ENCODE measurements at regions not wholly inside any gene's neighbourhood (a gene's known extent, or its start where the extent isn't known, plus 50 kb on each side); places are given as distances from the start of the nearest gene placed in this dataset.

- no peak for TF ChIP-seq TAF1 (IDR thresholded peaks at IDR 0.05; ENCODE audit: borderline replicate concordance, insufficient read depth, low read length)
- no peak for TF ChIP-seq POLR2AphosphoS5 (IDR thresholded peaks at IDR 0.05; ENCODE audit: low read depth, low read length)
- TF ChIP-seq SIN3A (IDR thresholded peaks at IDR 0.05; ENCODE audit: borderline replicate concordance, insufficient read depth, low read length): no peak
- TF ChIP-seq, protein P1, sequence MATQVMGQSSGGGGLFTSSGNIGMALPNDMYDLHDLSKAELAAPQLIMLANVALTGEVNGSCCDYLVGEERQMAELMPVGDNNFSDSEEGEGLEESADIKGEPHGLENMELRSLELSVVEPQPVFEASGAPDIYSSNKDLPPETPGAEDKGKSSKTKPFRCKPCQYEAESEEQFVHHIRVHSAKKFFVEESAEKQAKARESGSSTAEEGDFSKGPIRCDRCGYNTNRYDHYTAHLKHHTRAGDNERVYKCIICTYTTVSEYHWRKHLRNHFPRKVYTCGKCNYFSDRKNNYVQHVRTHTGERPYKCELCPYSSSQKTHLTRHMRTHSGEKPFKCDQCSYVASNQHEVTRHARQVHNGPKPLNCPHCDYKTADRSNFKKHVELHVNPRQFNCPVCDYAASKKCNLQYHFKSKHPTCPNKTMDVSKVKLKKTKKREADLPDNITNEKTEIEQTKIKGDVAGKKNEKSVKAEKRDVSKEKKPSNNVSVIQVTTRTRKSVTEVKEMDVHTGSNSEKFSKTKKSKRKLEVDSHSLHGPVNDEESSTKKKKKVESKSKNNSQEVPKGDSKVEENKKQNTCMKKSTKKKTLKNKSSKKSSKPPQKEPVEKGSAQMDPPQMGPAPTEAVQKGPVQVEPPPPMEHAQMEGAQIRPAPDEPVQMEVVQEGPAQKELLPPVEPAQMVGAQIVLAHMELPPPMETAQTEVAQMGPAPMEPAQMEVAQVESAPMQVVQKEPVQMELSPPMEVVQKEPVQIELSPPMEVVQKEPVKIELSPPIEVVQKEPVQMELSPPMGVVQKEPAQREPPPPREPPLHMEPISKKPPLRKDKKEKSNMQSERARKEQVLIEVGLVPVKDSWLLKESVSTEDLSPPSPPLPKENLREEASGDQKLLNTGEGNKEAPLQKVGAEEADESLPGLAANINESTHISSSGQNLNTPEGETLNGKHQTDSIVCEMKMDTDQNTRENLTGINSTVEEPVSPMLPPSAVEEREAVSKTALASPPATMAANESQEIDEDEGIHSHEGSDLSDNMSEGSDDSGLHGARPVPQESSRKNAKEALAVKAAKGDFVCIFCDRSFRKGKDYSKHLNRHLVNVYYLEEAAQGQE (IDR thresholded peaks at IDR 0.05; ENCODE audit: insufficient read depth in 1 of 2, low read depth in 2 of 2, low read length in 2 of 2): no peak
- no peak for TF ChIP-seq FOXP2 (optimal IDR thresholded peaks at IDR 0.05; ENCODE audit: borderline replicate concordance, extremely low read depth, extremely low read length, insufficient read depth)
These were observed 91.6 kb downstream of the TTC32 start for GRCh38 chr2:19810148-19810547.

GRCh38 chr2:19809206-19809605, 92.6 kb downstream of the TTC32 start:
- no peak for TF ChIP-seq TAF1 (IDR thresholded peaks at IDR 0.05; ENCODE audit: borderline replicate concordance, insufficient read depth, low read length)
- no peak for TF ChIP-seq FOXP2 (optimal IDR thresholded peaks at IDR 0.05; ENCODE audit: borderline replicate concordance, extremely low read depth, extremely low read length, insufficient read depth)
- no peak for TF ChIP-seq POLR2AphosphoS5 (IDR thresholded peaks at IDR 0.05; ENCODE audit: low read depth, low read length)
- TF ChIP-seq, protein P1 (IDR thresholded peaks at IDR 0.05; ENCODE audit: insufficient read depth in 1 of 2, low read depth in 2 of 2, low read length in 2 of 2): no peak

GRCh38 chr2:19807866-19808265, 93.9 kb downstream of the TTC32 start:
- TF ChIP-seq POLR2AphosphoS5 (IDR thresholded peaks at IDR 0.05; ENCODE audit: low read depth, low read length): no peak

- TF ChIP-seq TAF1 (IDR thresholded peaks at IDR 0.05; ENCODE audit: borderline replicate concordance, insufficient read depth, low read length) (no peak), SIN3A (IDR thresholded peaks at IDR 0.05; ENCODE audit: borderline replicate concordance, insufficient read depth, low read length) (no peak), POLR2AphosphoS5 (IDR thresholded peaks at IDR 0.05; ENCODE audit: low read depth, low read length) (no peak), FOXP2 (optimal IDR thresholded peaks at IDR 0.05; ENCODE audit: borderline replicate concordance, extremely low read depth, extremely low read length, insufficient read depth) (no peak)
- TF ChIP-seq, protein P1 (IDR thresholded peaks at IDR 0.05; ENCODE audit: insufficient read depth in 1 of 2, low read depth in 2 of 2, low read length in 2 of 2): no peak
These were observed 94.4 kb downstream of the TTC32 start for GRCh38 chr2:19807346-19807745.

- TF ChIP-seq SIN3A (IDR thresholded peaks at IDR 0.05; ENCODE audit: borderline replicate concordance, insufficient read depth, low read length) (no peak), POLR2AphosphoS5 (IDR thresholded peaks at IDR 0.05; ENCODE audit: low read depth, low read length) (no peak), FOXP2 (optimal IDR thresholded peaks at IDR 0.05; ENCODE audit: borderline replicate concordance, extremely low read depth, extremely low read length, insufficient read depth) (no peak), TAF1 (IDR thresholded peaks at IDR 0.05; ENCODE audit: borderline replicate concordance, insufficient read depth, low read length) (no peak)
- TF ChIP-seq, protein P1 (IDR thresholded peaks at IDR 0.05; ENCODE audit: insufficient read depth in 1 of 2, low read depth in 2 of 2, low read length in 2 of 2): no peak
These were observed 95.2 kb downstream of the TTC32 start for GRCh38 chr2:19806591-19806990.

Measured in PFSK-1 (cell line).